ENCODE measurements at regions not wholly inside any gene's neighbourhood (a gene's known extent, or its start where the extent isn't known, plus 50 kb on each side); places are given as distances from the start of the nearest gene placed in this dataset.

- DNase-seq: no peak
Measured at GRCh38 chr2:8480915-8481314, 200.9 kb upstream of the ID2 start.

- DNase-seq: peak; percentile 70
Measured at GRCh38 chr2:8481463-8482009, 200.3 kb upstream of the ID2 start.

GRCh38 chr2:8482432-8482831 lies 199.4 kb upstream of the ID2 start:
- no peak for DNase-seq

GRCh38 chr2:8484502-8485283 lies 197.2 kb upstream of the ID2 start:
- no peak for DNase-seq

GRCh38 chr2:8485736-8486135 lies 196.1 kb upstream of the ID2 start:
- no peak for DNase-seq

GRCh38 chr2:8486141-8486540 lies 195.7 kb upstream of the ID2 start:
- peak; percentile 56 for DNase-seq

- no peak for DNase-seq
Measured at GRCh38 chr2:8487461-8487932, 194.4 kb upstream of the ID2 start.

GRCh38 chr2:8488001-8488738 lies 193.7 kb upstream of the ID2 start:
- DNase-seq: peak; percentile 87

GRCh38 chr2:8489221-8489620 lies 192.6 kb upstream of the ID2 start:
- DNase-seq: no peak

- no peak for DNase-seq
Measured at GRCh38 chr2:8489751-8490150, 192.1 kb upstream of the ID2 start.

GRCh38 chr2:8490166-8490721 lies 191.6 kb upstream of the ID2 start:
- DNase-seq: no peak

- no peak for DNase-seq
Measured at GRCh38 chr2:8491296-8492027, 190.4 kb upstream of the ID2 start.

GRCh38 chr2:8494151-8494550 lies 187.7 kb upstream of the ID2 start:
- no peak for DNase-seq

- no peak for DNase-seq
Measured at GRCh38 chr2:8494589-8494988, 187.3 kb upstream of the ID2 start.

GRCh38 chr2:8495189-8495989 lies 186.5 kb upstream of the ID2 start:
- DNase-seq: no peak

- DNase-seq: no peak
Measured at GRCh38 chr2:8496079-8496478, 185.8 kb upstream of the ID2 start.

GRCh38 chr2:8496617-8497016 lies 185.2 kb upstream of the ID2 start:
- no peak for DNase-seq

- no peak for DNase-seq
Measured at GRCh38 chr2:8498994-8499393, 182.9 kb upstream of the ID2 start.

- no peak for DNase-seq
Measured at GRCh38 chr2:8500124-8501054, 181.5 kb upstream of the ID2 start.

GRCh38 chr2:8501061-8501720 lies 180.7 kb upstream of the ID2 start:
- DNase-seq: no peak

All from activated CD4-positive, alpha-beta T cell treated with anti-CD3 and anti-CD28 coated beads, Interleukin-2, amount 50 U/mL, for 16 hours (primary cell).